Jurkat, Clone E6-1 (cell line): ENCODE measurements at regions not wholly inside any gene's neighbourhood (a gene's known extent, or its start where the extent isn't known, plus 50 kb on each side); places are given as distances from the start of the nearest gene placed in this dataset.

Source experiments
- DNase-seq: peaks from one replicate; pipeline ENCODE4 v3.0.0-alpha.2; 2011; ENCODE audit warnings: low read depth, low spot score
- H3K4me3 ChIP-seq: 2 replicates; pipeline ENCODE4 v1.5.1; 2011; ENCODE audit warnings: mild to moderate bottlenecking, low read length, control low read depth, moderate library complexity

- DNase-seq = no peak
- H3K4me3 ChIP-seq = no peak overlapping the region
Observed at GRCh38 chr13:107421951-107422350, 793.4 kb downstream of the LIG4 start.

GRCh38 chr13:107421028-107421427 is 794.3 kb downstream of the LIG4 start:
- DNase-seq = no peak
- H3K4me3 ChIP-seq = no peak overlapping the region

- no peak for DNase-seq
- H3K4me3 ChIP-seq = no peak overlapping the region
Observed at GRCh38 chr13:107413005-107413404, 802.3 kb downstream of the LIG4 start.

GRCh38 chr13:107407074-107407473 is 808.3 kb downstream of the LIG4 start:
- DNase-seq = no peak
- no peak overlapping the region for H3K4me3 ChIP-seq

- H3K4me3 ChIP-seq = no peak overlapping the region
- no peak for DNase-seq
Observed at GRCh38 chr13:107395927-107396662, 819.2 kb downstream of the LIG4 start.

- DNase-seq = no peak
Observed at GRCh38 chr13:107392205-107392604, 823.1 kb downstream of the LIG4 start.

GRCh38 chr13:107387525-107387924 is 819.6 kb upstream of the ARGLU1 start:
- DNase-seq = no peak
- no peak overlapping the region for H3K4me3 ChIP-seq

More at GRCh38 chr13:107392205-107392604, 823.1 kb downstream of the LIG4 start:
- no peak overlapping the region for H3K4me3 ChIP-seq

GRCh38 chr13:107379407-107380155 is 811.6 kb upstream of the ARGLU1 start:
- H3K4me3 ChIP-seq = no peak overlapping the region
- DNase-seq = no peak

- H3K4me3 ChIP-seq = no peak overlapping the region
- no peak for DNase-seq
Observed at GRCh38 chr13:107376341-107377125, 808.6 kb upstream of the ARGLU1 start.

GRCh38 chr13:107375701-107376340 is 807.9 kb upstream of the ARGLU1 start:
- no peak for DNase-seq

GRCh38 chr13:107374038-107374437 is 806.1 kb upstream of the ARGLU1 start:
- H3K4me3 ChIP-seq = no peak overlapping the region
- no peak for DNase-seq

More at GRCh38 chr13:107375701-107376340, 807.9 kb upstream of the ARGLU1 start:
- no peak overlapping the region for H3K4me3 ChIP-seq

- H3K4me3 ChIP-seq = no peak overlapping the region
- no peak for DNase-seq
Observed at GRCh38 chr13:107373551-107373950, 805.6 kb upstream of the ARGLU1 start.

- DNase-seq = no peak
- no peak overlapping the region for H3K4me3 ChIP-seq
Observed at GRCh38 chr13:107370015-107370785, 802.3 kb upstream of the ARGLU1 start.

GRCh38 chr13:107367258-107367657 is 799.3 kb upstream of the ARGLU1 start:
- DNase-seq = no peak
- no peak overlapping the region for H3K4me3 ChIP-seq

GRCh38 chr13:107365466-107366215 is 797.7 kb upstream of the ARGLU1 start:
- H3K4me3 ChIP-seq = no peak overlapping the region
- DNase-seq = no peak

GRCh38 chr13:107364658-107365057 is 796.7 kb upstream of the ARGLU1 start:
- H3K4me3 ChIP-seq = no peak overlapping the region
- no peak for DNase-seq

- no peak overlapping the region for H3K4me3 ChIP-seq
- no peak for DNase-seq
Observed at GRCh38 chr13:107361666-107362065, 793.7 kb upstream of the ARGLU1 start.

- no peak for DNase-seq
Observed at GRCh38 chr13:107360010-107360409, 792.1 kb upstream of the ARGLU1 start.

More at GRCh38 chr13:107360010-107360409, 792.1 kb upstream of the ARGLU1 start:
- no peak overlapping the region for H3K4me3 ChIP-seq
